NCI-H345 treated with DMSO at 0.1 percent for 48 hours (cell line): ENCODE measurements at regions not wholly inside any gene's neighbourhood (a gene's known extent, or its start where the extent isn't known, plus 50 kb on each side); places are given as distances from the start of the nearest gene placed in this dataset.

Experiments used
- DNase-seq: peaks from one replicate; lab custom pipeline; 2025; ENCODE audit not compliant: unreplicated experiment; lab: John Stamatoyannopoulos, UW

DNA sequence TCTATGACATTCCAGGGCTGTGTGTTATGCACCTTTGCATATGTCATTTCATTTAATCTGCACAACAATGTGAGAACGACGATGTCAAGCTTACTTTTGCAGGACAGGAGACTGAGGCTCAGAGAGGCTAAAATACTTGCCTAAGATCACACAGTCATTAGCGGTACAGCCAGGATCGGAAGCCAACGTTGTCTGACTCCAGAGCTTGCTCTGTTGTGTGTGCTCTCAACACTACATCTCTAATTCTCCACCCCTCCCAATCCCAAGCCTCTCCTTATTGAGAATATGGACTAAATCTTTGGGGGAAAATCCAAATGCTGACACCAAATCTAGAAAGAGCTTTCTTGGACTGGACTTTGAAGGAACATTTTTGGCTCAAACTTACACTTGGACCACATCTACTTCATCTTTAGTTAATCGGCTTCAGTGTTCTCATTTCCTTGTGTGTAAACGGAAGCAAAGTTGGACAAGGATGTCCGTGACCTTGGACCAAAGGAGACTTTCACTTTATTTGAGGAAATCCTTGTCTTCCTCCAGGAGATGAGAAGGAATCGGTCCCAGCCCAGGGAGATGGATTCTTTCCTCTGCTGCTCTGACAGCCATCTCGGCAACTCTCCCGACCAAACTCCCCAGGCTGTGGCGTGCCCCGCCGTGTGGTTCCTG, 242.4 kb downstream of the LPIN1 start:
- no peak for DNase-seq

- DNase-seq = no peak
These were observed 242.9 kb downstream of the LPIN1 start for GRCh38 chr2:11989354-11989703.

DNA sequence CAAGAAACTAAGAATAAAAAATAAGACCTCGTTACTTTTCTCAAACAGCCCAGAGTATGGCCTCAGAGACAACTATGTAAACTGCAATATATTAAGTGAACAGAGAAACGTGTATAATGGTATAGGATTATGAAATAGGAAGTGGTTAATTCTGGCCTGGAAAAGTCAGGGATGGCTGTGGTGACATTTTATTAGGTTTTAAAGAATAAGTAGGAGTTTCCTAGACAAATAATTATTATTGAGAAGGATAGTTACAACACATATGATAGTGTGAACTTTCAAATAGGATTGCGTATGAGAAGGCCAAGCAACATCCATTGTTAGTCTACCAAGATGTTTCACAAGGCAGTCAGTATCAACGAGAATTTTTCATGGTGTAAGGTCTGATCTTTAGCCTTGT, 244.1 kb downstream of the LPIN1 start:
- no peak for DNase-seq

- DNase-seq = no peak
These were observed 247.3 kb downstream of the LPIN1 start for GRCh38 chr2:11993749-11994148.

DNA sequence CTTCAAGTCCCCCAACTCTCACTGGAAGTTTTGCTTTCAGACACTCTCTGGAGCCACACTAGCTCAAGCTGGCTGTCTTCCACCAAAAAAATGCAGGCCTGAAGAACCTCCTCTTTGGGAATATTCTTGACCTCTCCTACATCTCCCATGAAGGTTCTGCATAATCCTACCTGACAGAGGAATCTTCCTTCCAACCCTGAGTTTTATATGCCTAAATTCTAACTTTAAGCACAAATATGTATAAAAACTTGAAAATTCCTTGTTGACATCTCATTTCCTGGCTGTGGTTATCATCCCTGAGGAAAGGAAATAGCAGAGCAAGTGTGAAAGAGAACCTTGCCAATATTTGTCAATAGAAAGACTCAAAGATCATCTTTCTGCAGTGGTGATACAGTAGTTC, 249.0 kb downstream of the LPIN1 start:
- no peak for DNase-seq

DNA sequence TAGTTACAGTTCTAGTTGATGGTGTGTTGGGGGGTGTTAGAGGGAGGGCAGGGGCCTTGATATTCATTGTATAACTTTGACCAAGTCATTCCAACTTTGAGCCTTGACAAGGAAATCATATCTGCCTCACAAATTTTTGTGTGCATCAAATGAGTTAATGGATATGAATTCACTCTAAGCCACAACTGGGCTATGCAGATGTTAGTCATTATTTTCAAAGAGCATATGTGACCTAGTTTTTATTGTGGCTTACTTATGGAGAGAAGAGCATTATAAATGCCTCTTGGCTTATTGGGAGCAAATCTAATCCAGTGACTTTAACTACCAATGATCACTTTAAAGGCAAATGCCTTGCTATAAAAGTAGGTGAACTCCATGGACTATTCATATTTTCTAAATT, 250.2 kb downstream of the LPIN1 start:
- no peak for DNase-seq

GRCh38 chr2:11997142-11997541, 250.7 kb downstream of the LPIN1 start:
- no peak for DNase-seq

DNA sequence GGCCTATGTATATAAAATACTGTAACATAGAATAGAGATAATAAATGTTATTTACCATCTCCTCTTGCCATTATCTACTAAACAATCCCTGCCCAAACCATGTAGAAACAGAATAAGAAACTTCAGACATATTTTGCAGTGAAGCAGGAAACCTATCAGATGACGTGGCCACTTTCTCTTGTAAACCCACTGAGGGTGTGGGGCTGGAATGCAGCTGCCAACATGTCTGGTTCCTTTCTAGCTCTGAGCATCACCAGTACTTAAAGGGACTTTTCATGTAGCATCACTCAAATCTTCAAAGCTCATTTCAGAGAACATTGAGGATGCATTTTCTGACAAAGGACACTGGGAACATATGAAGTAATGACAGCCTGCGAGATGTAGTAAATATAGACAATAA, 251.8 kb downstream of the LPIN1 start:
- DNase-seq = no peak

- no peak for DNase-seq
These were observed 252.4 kb downstream of the LPIN1 start for GRCh38 chr2:11998626-11999378.

DNA sequence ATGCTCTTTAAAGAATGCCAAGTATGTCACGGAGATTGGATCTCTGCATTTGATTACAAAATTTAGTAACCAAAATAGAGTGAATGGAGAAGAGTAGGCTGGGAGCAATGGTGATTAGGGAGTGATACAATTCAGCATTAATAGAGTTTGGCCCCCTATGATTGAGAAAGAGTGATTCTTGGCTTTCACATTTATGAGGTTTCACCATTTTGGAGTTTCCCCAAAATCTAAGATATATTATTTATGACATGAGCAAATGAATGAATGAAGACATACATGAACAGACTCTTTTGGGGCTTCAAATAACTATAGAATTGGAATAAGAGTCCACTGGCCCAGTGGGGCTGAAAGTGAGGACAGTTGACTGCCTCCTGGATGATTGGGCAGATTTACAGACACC, 255.2 kb downstream of the LPIN1 start:
- no peak for DNase-seq

- DNase-seq = no peak
These were observed 255.8 kb downstream of the LPIN1 start for GRCh38 chr2:12002215-12002614.

GRCh38 chr2:12004713-12005112, 258.3 kb downstream of the LPIN1 start:
- DNase-seq = no peak

GRCh38 chr2:12005886-12006681, 259.7 kb downstream of the LPIN1 start:
- DNase-seq = no peak

- DNase-seq = no peak
These were observed 260.4 kb downstream of the LPIN1 start for GRCh38 chr2:12006850-12007249.

GRCh38 chr2:12007282-12007681, 260.9 kb downstream of the LPIN1 start:
- DNase-seq = no peak

DNA sequence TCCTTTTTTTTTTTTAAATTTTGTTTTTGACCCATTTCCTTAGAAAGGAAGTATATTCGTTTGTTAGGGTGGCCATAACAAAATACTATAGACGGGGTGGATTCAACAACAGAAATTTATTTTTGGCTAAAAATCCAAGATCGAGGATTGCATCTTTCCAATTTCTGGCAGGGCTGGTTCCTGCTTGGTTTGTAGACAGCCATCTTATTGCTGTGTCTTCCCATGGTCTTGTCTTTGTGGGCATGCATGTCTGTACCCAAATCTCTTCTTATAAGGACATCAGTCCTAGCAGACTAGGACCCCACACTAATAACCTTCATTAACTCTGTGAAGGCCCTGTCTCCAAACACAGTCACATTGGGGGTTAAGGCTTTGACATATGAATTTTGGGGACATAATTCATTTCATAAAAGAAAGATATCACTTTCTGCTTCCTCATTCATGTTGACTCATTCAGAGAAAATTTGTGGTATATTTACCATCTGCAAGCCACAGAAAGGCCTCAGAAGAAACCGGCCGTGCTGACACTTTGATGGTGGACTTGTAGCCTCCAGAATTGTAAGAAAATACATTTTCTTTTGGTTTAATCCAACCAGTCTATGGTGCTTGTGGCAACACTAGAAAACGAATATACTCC, 262.1 kb downstream of the LPIN1 start:
- no peak for DNase-seq

- no peak for DNase-seq
These were observed 263.0 kb downstream of the LPIN1 start for GRCh38 chr2:12009323-12009905.

DNA sequence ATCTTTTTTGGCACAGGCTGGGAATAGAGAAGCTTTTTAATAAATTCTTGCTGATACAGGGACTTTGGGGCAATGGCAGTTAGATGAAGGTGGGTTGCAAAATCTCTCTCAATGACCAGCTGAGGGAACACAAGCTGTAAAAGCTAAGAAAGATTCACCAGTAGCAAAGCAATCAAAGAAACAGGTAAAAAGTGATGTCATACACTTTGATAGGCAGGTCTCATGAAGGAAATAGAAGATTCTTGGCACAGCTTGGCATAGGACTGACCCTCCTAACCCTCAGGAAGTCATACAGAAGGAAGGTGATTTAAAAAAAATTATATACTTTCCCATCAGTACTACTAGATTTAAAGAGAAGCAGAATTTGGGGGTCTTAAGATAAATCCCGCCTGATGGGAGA, 263.6 kb downstream of the LPIN1 start:
- no peak for DNase-seq

DNA sequence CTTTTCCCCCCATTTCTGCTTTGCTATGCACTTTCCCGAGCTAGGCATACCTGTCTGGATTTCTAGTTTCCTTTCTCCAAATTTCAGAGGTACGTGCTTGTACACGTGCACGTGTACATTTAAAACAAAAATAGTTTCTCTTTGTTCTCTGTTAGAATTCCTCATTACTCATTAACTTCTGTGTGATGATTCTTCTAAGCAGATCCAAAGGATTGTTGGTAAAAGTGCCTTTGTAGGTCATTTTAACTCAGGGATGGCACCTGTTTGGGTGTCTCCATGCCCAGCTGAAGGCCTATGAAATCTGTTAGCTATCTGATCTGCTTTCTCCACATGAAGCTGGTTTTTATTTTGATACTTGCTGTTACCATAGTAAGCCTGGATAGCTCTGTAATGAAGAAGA, 264.3 kb downstream of the LPIN1 start:
- no peak for DNase-seq

GRCh38 chr2:12014088-12014960, 267.9 kb downstream of the LPIN1 start:
- no peak for DNase-seq
